ENCODE measurements at regions not wholly inside any gene's neighbourhood (a gene's known extent, or its start where the extent isn't known, plus 50 kb on each side); places are given as distances from the start of the nearest gene placed in this dataset.

GRCh38 chr18:22021701-22022100 lies 147.7 kb upstream of the GATA6 start:
- no peak for TF ChIP-seq CTCF (IDR thresholded peaks at IDR 0.05)
- TF ChIP-seq POLR2A (IDR thresholded peaks at IDR 0.05) = no peak
